ENCODE measurements at regions not wholly inside any gene's neighbourhood (a gene's known extent, or its start where the extent isn't known, plus 50 kb on each side); places are given as distances from the start of the nearest gene placed in this dataset.

- WGBS, 2 experiments (ENCODE audit: extremely low coverage in 1 of 2, insufficient coverage in 1 of 2, insufficient read length in 1 of 2, insufficient replicate concordance in 2 of 2, low coverage in 1 of 2, low lambda C conversion rate in 2 of 2, missing lambda C conversion rate in 1 of 2) = 90 to 100% methylated on average over 1 to 3 of the region's 3 CpGs
- no peak overlapping the region for H2AFZ ChIP-seq (ENCODE audit: low read length)
- no peaks in the 10 kb centered on the region for H3K79me2 ChIP-seq (ENCODE audit: control insufficient read depth in 1 of 2, insufficient read depth in 2 of 2, low read length in 2 of 2)
- no peak overlapping the region for H2BK20ac ChIP-seq (ENCODE audit: low read length)
- H3K23me2 ChIP-seq (ENCODE audit: low read depth, low read length) = no peaks in the 10 kb centered on the region; the same call in 1 of the 2 replicates
- DNase-seq (ENCODE audit: low read depth in 1 of 2, low spot score in 2 of 2) = no peak
- H3K4ac ChIP-seq (replicated peaks; ENCODE audit: insufficient read length, low read depth, low read length) = no peak overlapping the region
- no peaks in the 10 kb centered on the region for H3K36me3 ChIP-seq (ENCODE audit: control insufficient read depth in 2 of 4, insufficient read depth in 4 of 4, low read length in 3 of 4)
- H2AK5ac ChIP-seq (ENCODE audit: low read depth, low read length) = no peak overlapping the region
- H2BK120ac ChIP-seq (replicated peaks; ENCODE audit: low read depth, low read length) = no peak overlapping the region
- ChIA-PET POLR2A (ENCODE audit: partially characterized antibody) (no interaction called here), CTCF (ENCODE audit: partially characterized antibody) (no interaction called here)
- H2BK12ac ChIP-seq (ENCODE audit: low read depth, low read length) = no peak overlapping the region
- H3K9ac ChIP-seq (replicated peaks in 1 of 4; ENCODE audit: extremely low read depth in 1 of 4, low read depth in 3 of 4, low read length in 3 of 4) = no peak overlapping the region
- no peak overlapping the region for H3K27ac ChIP-seq (ENCODE audit: low read depth, low read length)
- no peak overlapping the region for H4K5ac ChIP-seq (ENCODE audit: insufficient read length, low read depth, low read length)
- H3K4me2 ChIP-seq (ENCODE audit: insufficient read depth in 1 of 2, low read depth in 2 of 2, low read length in 2 of 2) = no peak overlapping the region
- no peak overlapping the region for H3K4me3 ChIP-seq (ENCODE audit: extremely low read depth in 1 of 4, insufficient read depth in 2 of 4, low read depth in 3 of 4, low read length in 4 of 4)
- no peaks in the 10 kb centered on the region for H3K79me1 ChIP-seq (ENCODE audit: low read depth, low read length)
- H4K20me1 ChIP-seq (replicated peaks in 1 of 2; ENCODE audit: control insufficient read depth in 1 of 2, insufficient read depth in 2 of 2, low read length in 2 of 2) = no peaks in the 10 kb centered on the region
- H3K18ac ChIP-seq (ENCODE audit: extremely low read depth, low read length) = no peak overlapping the region
- H2BK5ac ChIP-seq (ENCODE audit: low read depth, low read length) = no peak overlapping the region
- H2BK15ac ChIP-seq (ENCODE audit: low read length) = no peak overlapping the region
- TF ChIP-seq TCF12 (IDR thresholded peaks at IDR 0.05; ENCODE audit: low read depth, low read length) = no peak
- TF ChIP-seq TEAD4 (IDR thresholded peaks at IDR 0.05; ENCODE audit: low read depth, low read length) = no peak
- TF ChIP-seq SP1 (IDR thresholded peaks at IDR 0.05; ENCODE audit: low read depth, low read length) = no peak
- TF ChIP-seq CTBP2 (IDR thresholded peaks at IDR 0.05; ENCODE audit: borderline replicate concordance, insufficient read depth, insufficient read length, low read length) = no peak
- no peak for TF ChIP-seq BACH1 (IDR thresholded peaks at IDR 0.05; ENCODE audit: low read length)
- TF ChIP-seq CREB1 (IDR thresholded peaks at IDR 0.05) = no peak
- TF ChIP-seq NRF1 (IDR thresholded peaks at IDR 0.05; ENCODE audit: low read depth, low read length) = no peak
- TF ChIP-seq USF2 (IDR thresholded peaks at IDR 0.05; ENCODE audit: low read length) = no peak
- no peak for TF ChIP-seq JUN (IDR thresholded peaks at IDR 0.05; ENCODE audit: low read depth, low read length)
- TF ChIP-seq YY1 (IDR thresholded peaks at IDR 0.05; ENCODE audit: low read depth, low read length) = no peak
- TF ChIP-seq CBX8 (IDR thresholded peaks at IDR 0.05; ENCODE audit: borderline replicate concordance, low read depth, low read length) = no peak
- no peak for TF ChIP-seq SIRT6 (IDR thresholded peaks at IDR 0.05; ENCODE audit: low read length)
- no peaks in the 10 kb centered on the region for H3K9me3 ChIP-seq (ENCODE audit: insufficient read depth in 2 of 2, low read depth in 1 of 2, low read length in 1 of 2)
- no peak overlapping the region for H4K91ac ChIP-seq (replicated peaks; ENCODE audit: insufficient read length, low read length)
- no peaks in the 10 kb centered on the region for H3K4me1 ChIP-seq (replicated peaks in 1 of 4; ENCODE audit: control insufficient read depth in 3 of 4, insufficient read depth in 4 of 4, low read length in 3 of 4)
- no peak overlapping the region for H3K23ac ChIP-seq (ENCODE audit: insufficient read length)
- H3K14ac ChIP-seq (ENCODE audit: insufficient read length) = no peak overlapping the region
- H3K56ac ChIP-seq (replicated peaks; ENCODE audit: insufficient read length, low read depth, low read length) = no peak overlapping the region
- no peaks in the 10 kb centered on the region for H3K27me3 ChIP-seq (replicated peaks in 1 of 4; ENCODE audit: control insufficient read depth in 3 of 4, extremely low read depth in 1 of 4, insufficient read depth in 3 of 4, low read length in 3 of 4)
- FAIRE-seq = no peak
- no peak overlapping the region for H4K8ac ChIP-seq (ENCODE audit: extremely low read depth, insufficient read depth, low read length)
Observed at GRCh38 chr11:80054582-80055165, 613.8 kb upstream of the TENM4 start.

Measured in H1 (cell line).